Neuronal stem cell (in vitro differentiated cells): ENCODE measurements at regions not wholly inside any gene's neighbourhood (a gene's known extent, or its start where the extent isn't known, plus 50 kb on each side); places are given as distances from the start of the nearest gene placed in this dataset.

Experiments used
- DNase-seq: peaks from one replicate; pipeline ENCODE4 v3.0.0-alpha.2; 2013; ENCODE audit warnings: low spot score
- H2AFZ ChIP-seq: one replicate; pipeline ENCODE4 v1.6.1; 2013; ENCODE audit warnings: mild to moderate bottlenecking, low read length, inconsistent platforms
- H2AK5ac ChIP-seq: 2 replicates; pipeline ENCODE4 v1.6.1; 2013; ENCODE audit warnings: low read depth, mild to moderate bottlenecking, inconsistent platforms, low read length, moderate library complexity, mixed read lengths
- H2BK120ac ChIP-seq: 2 replicates; pipeline ENCODE4 v1.6.1; 2013; ENCODE audit warnings: low read depth, mild to moderate bottlenecking, inconsistent platforms, low read length, moderate library complexity, mixed read lengths
- H2BK12ac ChIP-seq: one replicate; pipeline ENCODE4 v1.6.1; 2013; ENCODE audit warnings: low read length, inconsistent platforms
- H2BK15ac ChIP-seq: 2 replicates; pipeline ENCODE4 v1.6.1; 2013; ENCODE audit warnings: mild to moderate bottlenecking, low read length, inconsistent platforms, mixed read lengths
- H2BK5ac ChIP-seq: one replicate; pipeline ENCODE4 v1.6.1; 2013; ENCODE audit warnings: inconsistent platforms, mild to moderate bottlenecking, low read length, moderate library complexity
- H3K14ac ChIP-seq: one replicate; pipeline ENCODE4 v1.6.1; 2013; ENCODE audit warnings: low read length, inconsistent platforms
- H3K18ac ChIP-seq: 2 replicates; pipeline ENCODE4 v1.6.1; 2013; ENCODE audit warnings: low read length, inconsistent platforms
- H3K23ac ChIP-seq: 2 replicates; pipeline ENCODE4 v1.6.1; 2013; ENCODE audit warnings: low read depth, mild to moderate bottlenecking, mixed read lengths, low read length, inconsistent platforms; ENCODE audit not compliant: poor library complexity
- H3K27ac ChIP-seq: replicated peaks from 3 replicates; pipeline ENCODE4 v1.5.1; 2013; ENCODE audit warnings: low read length, inconsistent platforms
- H3K27me3 ChIP-seq, 3 experiments: 2 replicates each; pipeline ENCODE4 v1.6.1; 2013; ENCODE audit warnings: low read length in 3 of 3, mild to moderate bottlenecking in 2 of 3, inconsistent platforms in 1 of 3, low read depth in 1 of 3, mixed read lengths in 1 of 3, moderate library complexity in 1 of 3; ENCODE audit not compliant: control insufficient read depth in 3 of 3, insufficient read depth in 3 of 3
- H3K36me3 ChIP-seq, 2 donors: replicated peaks in 1 of 2; 2 replicates each; pipeline ENCODE4 v1.6.1; 2013; ENCODE audit warnings: low read length in 2 of 2; ENCODE audit not compliant: control insufficient read depth in 2 of 2, insufficient read depth in 2 of 2
- H3K4ac ChIP-seq: 2 replicates; pipeline ENCODE4 v1.6.1; 2013; ENCODE audit warnings: inconsistent platforms, mild to moderate bottlenecking, low read length, moderate library complexity
- H3K4me1 ChIP-seq, 2 donors: 1 replicate in 1 of 2; 2 replicates in 1 of 2; pipeline ENCODE4 v1.6.1; 2013; ENCODE audit warnings: low read length in 2 of 2, low read depth in 1 of 2; ENCODE audit not compliant: control insufficient read depth in 2 of 2, insufficient read depth in 1 of 2
- H3K4me2 ChIP-seq: one replicate; pipeline ENCODE4 v1.6.1; 2013; ENCODE audit warnings: mild to moderate bottlenecking, low read length, inconsistent platforms; ENCODE audit not compliant: insufficient read depth, poor library complexity, severe bottlenecking
- H3K4me3 ChIP-seq, 2 donors: 2 replicates each; pipeline ENCODE4 v1.5.1; 2013; ENCODE audit warnings: low read length in 2 of 2, mild to moderate bottlenecking in 2 of 2, inconsistent platforms in 1 of 2, moderate library complexity in 1 of 2
- H3K79me1 ChIP-seq: one replicate; pipeline ENCODE4 v1.6.1; 2013; ENCODE audit warnings: low read depth, mild to moderate bottlenecking, inconsistent platforms, low read length, moderate library complexity
- H3K9ac ChIP-seq: one replicate; pipeline ENCODE4 v1.6.1; 2013; ENCODE audit warnings: mild to moderate bottlenecking, low read depth, low read length, inconsistent platforms; ENCODE audit not compliant: poor library complexity
- H3K9me3 ChIP-seq, 2 donors: replicated peaks in 1 of 2; 2 replicates each; pipeline versions ENCODE3 to v1.6.1; 2013; ENCODE audit warnings: low read length in 2 of 2, mild to moderate bottlenecking in 2 of 2, inconsistent platforms in 1 of 2, low read depth in 1 of 2, mixed read lengths in 1 of 2, moderate library complexity in 1 of 2; ENCODE audit not compliant: control insufficient read depth in 2 of 2, insufficient read depth in 1 of 2
- H4K8ac ChIP-seq: one replicate; pipeline ENCODE4 v1.6.1; 2013; ENCODE audit warnings: low read depth, mild to moderate bottlenecking, inconsistent platforms, low read length, moderate library complexity
- H4K91ac ChIP-seq: one replicate; pipeline ENCODE4 v1.6.1; 2013; ENCODE audit warnings: low read length, low read depth, mild to moderate bottlenecking, inconsistent platforms; ENCODE audit not compliant: poor library complexity
- WGBS, 2 donors: extraction: QIAGEN DNeasy Blood & Tissue Kit; methylation state at CpG; one replicate each; pipeline ENCODE4 v1.1.7; 2013; ENCODE audit warnings: missing lambda C conversion rate in 2 of 2, mixed read lengths in 1 of 2; ENCODE audit not compliant: insufficient read length in 2 of 2, insufficient replicate concordance in 1 of 2; ENCODE audit errors: extremely low coverage in 2 of 2; 5-methylcytosine and 5-hydroxymethylcytosine counted together

DNA sequence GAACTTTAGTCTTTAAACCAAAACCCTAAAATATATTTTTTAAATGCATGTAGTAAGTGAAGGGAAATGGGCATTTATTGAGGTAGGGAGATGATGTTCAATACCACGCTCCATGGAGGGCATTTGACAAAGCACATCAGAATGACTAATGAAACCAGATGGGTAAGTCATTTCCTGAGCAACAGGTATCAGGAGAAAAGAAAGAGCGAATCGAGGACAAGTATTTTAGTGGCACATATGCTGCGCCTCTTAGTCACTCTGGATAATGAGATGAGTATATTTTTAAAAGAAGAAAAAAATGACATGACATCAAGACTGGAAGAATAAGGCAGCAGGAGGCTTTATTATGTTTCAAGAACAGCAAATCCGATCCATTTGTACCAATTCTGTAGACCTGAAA is 129.0 kb upstream of the ARHGEF3 start:
- H3K79me1 ChIP-seq = no peaks in the 10 kb centered on the region
- no peaks in the 10 kb centered on the region for H3K27me3 ChIP-seq
- H3K23ac ChIP-seq = no peak overlapping the region
- no CpG with 5 or more reads among the region's 5 CpGs for WGBS, 2 donors
- H3K4me3 ChIP-seq = no peak overlapping the region
- H2BK15ac ChIP-seq = no peak overlapping the region
- no peak overlapping the region for H3K4me2 ChIP-seq
- no peak overlapping the region for H2BK120ac ChIP-seq
- no peak overlapping the region for H4K8ac ChIP-seq
- no peak overlapping the region for H3K9ac ChIP-seq
- H3K9me3 ChIP-seq = peaks cover 0 to 2% of the 10 kb centered on the region in 2 donors
- H2BK12ac ChIP-seq = no peak overlapping the region
- peaks cover 7 to 9% of the 10 kb centered on the region in 2 donors for H3K4me1 ChIP-seq
- H3K18ac ChIP-seq = no peak overlapping the region
- no peak overlapping the region for H3K27ac ChIP-seq
- no peaks in the 10 kb centered on the region for H3K36me3 ChIP-seq
- H3K4ac ChIP-seq = no peak overlapping the region
- no peak overlapping the region for H2AK5ac ChIP-seq
- H4K91ac ChIP-seq = no peak overlapping the region
- no peak for DNase-seq
- H2AFZ ChIP-seq = no peak overlapping the region
- H2BK5ac ChIP-seq = no peak overlapping the region
- H3K14ac ChIP-seq = no peak overlapping the region

DNA sequence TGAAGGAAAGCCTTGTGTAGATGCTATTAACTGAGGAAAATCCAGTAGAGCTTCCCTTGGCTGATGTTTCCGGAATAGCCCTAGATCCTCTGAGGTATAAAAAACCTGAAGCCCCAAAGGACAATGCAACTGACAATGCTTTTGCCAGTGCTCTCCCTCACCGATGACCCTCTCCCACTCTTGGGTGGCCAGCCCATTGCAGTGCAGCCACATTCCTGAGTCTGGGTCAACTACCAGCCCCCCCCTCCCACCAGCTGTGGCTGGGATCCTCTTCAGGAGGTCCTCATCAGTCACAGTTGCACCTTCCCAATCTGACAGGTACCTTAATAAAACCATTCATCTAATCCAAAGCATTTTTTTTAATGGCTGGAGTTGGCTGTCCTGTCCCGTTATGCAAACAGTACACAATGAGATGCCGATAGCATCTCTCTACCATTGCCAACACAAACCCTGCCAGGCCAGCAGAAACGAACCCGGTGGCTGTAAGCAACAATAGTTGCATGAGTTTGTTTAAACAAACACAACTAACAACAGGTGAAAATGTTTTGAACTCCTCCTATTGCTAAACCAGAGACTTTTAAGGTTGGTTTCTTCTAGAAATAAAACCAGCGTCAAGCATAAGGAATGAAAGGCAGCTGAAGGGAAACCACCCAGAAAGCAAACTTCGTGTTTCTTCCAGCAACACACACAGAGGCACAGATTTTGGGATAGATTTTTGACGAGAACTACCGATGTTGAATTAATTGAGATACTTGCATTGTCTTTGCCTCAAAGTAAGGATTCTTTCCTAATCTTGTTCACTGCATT is 128.3 kb upstream of the ARHGEF3 start:
- H4K8ac ChIP-seq = no peak overlapping the region
- H3K4ac ChIP-seq = no peak overlapping the region
- no peak overlapping the region for H2AK5ac ChIP-seq
- no peak for DNase-seq
- no CpG with 5 or more reads among the region's 10 CpGs for WGBS, 2 donors
- no peak overlapping the region for H2BK15ac ChIP-seq
- no peak overlapping the region for H3K9ac ChIP-seq
- no peak overlapping the region for H2AFZ ChIP-seq
- H2BK12ac ChIP-seq = no peak overlapping the region
- no peak overlapping the region for H3K4me2 ChIP-seq
- H3K27me3 ChIP-seq = no peaks in the 10 kb centered on the region
- H3K27ac ChIP-seq = no peak overlapping the region
- H3K9me3 ChIP-seq = peaks cover 0 to 2% of the 10 kb centered on the region in 2 donors
- peaks cover 7 to 9% of the 10 kb centered on the region in 2 donors for H3K4me1 ChIP-seq
- no peaks in the 10 kb centered on the region for H3K79me1 ChIP-seq
- no peak overlapping the region for H3K18ac ChIP-seq
- H3K36me3 ChIP-seq = no peaks in the 10 kb centered on the region
- no peak overlapping the region for H3K4me3 ChIP-seq
- H3K14ac ChIP-seq = no peak overlapping the region
- H2BK120ac ChIP-seq = no peak overlapping the region
- no peak overlapping the region for H2BK5ac ChIP-seq
- no peak overlapping the region for H3K23ac ChIP-seq
- H4K91ac ChIP-seq = no peak overlapping the region

DNA sequence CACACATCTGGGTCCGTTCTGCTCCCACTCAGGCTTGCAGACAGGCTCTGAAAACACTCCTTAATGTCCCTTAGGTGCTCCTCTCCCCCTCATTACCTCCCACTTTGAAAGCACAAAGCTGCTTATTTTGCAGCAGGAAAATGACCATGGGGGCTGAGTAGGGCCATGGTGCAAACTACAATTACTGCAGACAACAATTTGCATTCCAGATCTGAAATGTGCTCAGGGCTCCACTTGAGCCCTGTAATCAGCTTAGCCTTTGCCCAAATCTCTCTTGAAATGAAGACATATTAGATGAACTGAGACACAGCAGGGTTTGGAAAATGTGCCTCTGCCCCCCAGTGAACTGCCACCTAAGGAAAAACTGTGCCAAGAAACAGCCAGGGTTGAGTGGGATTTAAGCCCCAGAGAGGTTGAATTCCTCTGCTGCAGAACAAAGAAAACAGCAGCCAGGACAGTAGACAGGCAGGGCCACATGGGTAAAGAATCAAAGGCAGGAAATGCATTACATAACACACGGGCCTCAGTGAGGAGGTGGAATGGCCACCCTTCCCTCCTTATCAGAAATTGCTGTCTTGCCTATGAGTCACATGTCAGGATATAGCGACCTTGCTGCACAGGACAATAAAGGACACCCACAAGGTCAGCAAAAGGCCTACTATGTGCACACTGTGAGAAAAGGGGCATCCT is 126.8 kb upstream of the ARHGEF3 start:
- H3K4ac ChIP-seq = no peak overlapping the region
- WGBS, 2 donors = no CpG with 5 or more reads among the region's 3 CpGs

DNA sequence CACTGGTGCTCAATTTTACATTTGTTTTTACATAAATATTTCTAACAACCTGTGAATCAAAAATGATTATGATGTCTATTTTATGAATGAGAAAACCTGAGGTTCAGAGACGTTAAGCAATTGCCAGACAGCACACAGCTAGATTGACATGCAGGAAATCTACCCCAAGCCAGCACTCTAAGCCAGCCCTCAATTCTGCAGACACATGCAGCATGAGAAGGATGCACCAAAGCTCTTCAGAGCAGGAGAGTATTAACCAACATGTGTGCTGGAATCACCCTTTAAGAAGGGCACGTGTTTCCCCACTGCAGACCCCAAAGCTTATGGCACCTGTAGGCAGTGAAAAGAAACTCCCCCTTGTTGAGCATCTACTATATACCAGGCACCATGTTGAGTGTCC is 126.1 kb upstream of the ARHGEF3 start:
- Histone ChIP-seq H3K36me3 (no peaks in the 10 kb centered on the region), H4K8ac (no peak overlapping the region), H3K4me2 (no peak overlapping the region), H4K91ac (no peak overlapping the region), H3K27ac (no peak overlapping the region), H3K23ac (no peak overlapping the region), H3K14ac (no peak overlapping the region), H2AK5ac (no peak overlapping the region), H3K18ac (no peak overlapping the region), H2BK120ac (no peak overlapping the region), H3K4ac (no peak overlapping the region), H2BK5ac (no peak overlapping the region), H2BK12ac (no peak overlapping the region), H3K9ac (no peak overlapping the region), H3K9me3 (no peaks in the 10 kb centered on the region), H3K4me1 (peaks cover 7 to 16% of the 10 kb centered on the region in 2 donors), H3K79me1 (no peaks in the 10 kb centered on the region), H2BK15ac (no peak overlapping the region), H2AFZ (no peak overlapping the region), H3K27me3 (no peaks in the 10 kb centered on the region), H3K4me3 (no peak overlapping the region)
- WGBS, 2 donors = no CpG with 5 or more reads among the region's 2 CpGs
- no peak for DNase-seq

More for the DNA sequence above, 126.8 kb upstream of the ARHGEF3 start:
- Histone ChIP-seq H3K14ac (no peak overlapping the region), H3K9ac (no peak overlapping the region), H2AFZ (peak overlapping the region; percentile 87), H3K36me3 (no peaks in the 10 kb centered on the region), H2BK120ac (no peak overlapping the region), H3K27ac (no peak overlapping the region), H3K18ac (peak overlapping the region; percentile 42), H3K79me1 (no peaks in the 10 kb centered on the region), H3K27me3 (no peaks in the 10 kb centered on the region), H4K91ac (no peak overlapping the region), H2AK5ac (no peak overlapping the region), H2BK5ac (no peak overlapping the region), H4K8ac (no peak overlapping the region), H3K9me3 (no peaks in the 10 kb centered on the region), H3K4me1 (peaks cover 7 to 15% of the 10 kb centered on the region in 2 donors), H2BK15ac (no peak overlapping the region), H2BK12ac (no peak overlapping the region), H3K4me2 (no peak overlapping the region), H3K4me3 (no peak overlapping the region), H3K23ac (no peak overlapping the region)
- DNase-seq = no peak
